GM12872 (cell line): ENCODE measurements at regions not wholly inside any gene's neighbourhood (a gene's known extent, or its start where the extent isn't known, plus 50 kb on each side); places are given as distances from the start of the nearest gene placed in this dataset.

Source experiments
- CTCF ChIP-seq: IDR thresholded peaks from 3 replicates; pipeline ENCODE4 v1.5.1; 2011; ENCODE audit warnings: low read depth, mild to moderate bottlenecking, low read length, moderate library complexity; ENCODE audit not compliant: insufficient read depth

GRCh38 chr1:63203641-63204040, 118.7 kb upstream of the FOXD3 start:
- no peak for TF ChIP-seq CTCF

GRCh38 chr1:63205776-63206175, 116.6 kb upstream of the FOXD3 start:
- no peak for TF ChIP-seq CTCF

GRCh38 chr1:63214553-63214952, 107.8 kb upstream of the FOXD3 start:
- no peak for TF ChIP-seq CTCF

- no peak for TF ChIP-seq CTCF
Observed at GRCh38 chr1:63223426-63223825, 98.9 kb upstream of the FOXD3 start.

- no peak for TF ChIP-seq CTCF
Observed at GRCh38 chr1:63230722-63231121, 91.6 kb upstream of the FOXD3 start.

GRCh38 chr1:63238721-63239120, 83.6 kb upstream of the FOXD3 start:
- TF ChIP-seq CTCF, result no peak

GRCh38 chr1:63245186-63245585, 77.2 kb upstream of the FOXD3 start:
- no peak for TF ChIP-seq CTCF

- no peak for TF ChIP-seq CTCF
Observed at GRCh38 chr1:63248216-63248615, 74.2 kb upstream of the FOXD3 start.
